ENCODE measurements at regions not wholly inside any gene's neighbourhood (a gene's known extent, or its start where the extent isn't known, plus 50 kb on each side); places are given as distances from the start of the nearest gene placed in this dataset.
"Not testable (repeated sequence)": the region's sequence is repeated elsewhere in the genome, so short reads cannot be mapped to it uniquely, and the experiment has no call there.

DNA sequence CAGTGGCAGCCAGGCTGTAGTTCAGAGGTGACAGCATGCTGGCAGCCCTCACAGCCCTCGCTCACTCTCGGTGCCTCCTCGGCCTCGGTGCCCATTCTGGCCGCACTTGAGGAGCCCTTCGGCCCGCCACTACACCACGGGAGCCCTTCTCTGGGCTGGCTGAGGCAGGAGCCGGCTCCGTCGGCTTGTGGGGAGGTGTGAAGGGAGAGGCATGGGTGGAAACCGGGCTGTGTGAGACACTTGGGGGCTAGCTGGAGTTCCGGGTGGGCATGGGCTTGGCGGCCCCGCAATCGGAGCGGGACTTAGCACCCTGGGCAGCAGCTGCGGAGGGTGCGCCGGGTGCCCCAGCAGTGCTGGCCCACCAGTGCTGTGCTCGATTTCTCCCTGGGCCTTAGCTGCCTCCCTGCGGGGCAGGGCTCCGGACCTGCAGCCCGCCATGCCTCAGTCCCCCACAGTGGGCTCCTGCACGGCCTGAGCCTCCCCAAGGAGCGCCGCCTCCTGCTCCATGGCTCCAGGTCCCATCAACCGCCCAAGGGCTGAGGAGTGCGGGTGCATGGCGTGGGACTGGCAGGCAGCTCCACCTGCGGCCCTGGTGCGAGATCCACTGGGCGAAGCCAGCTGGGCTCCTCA lies 396.8 kb downstream of the FAM72C start:
- H3K4me3 ChIP-seq = no peak overlapping the region
- H3K27me3 ChIP-seq (ENCODE audit: control insufficient read depth in 3 of 3, insufficient read depth in 3 of 3, low read length in 2 of 3) = no peaks in the 10 kb centered on the region
- no peak overlapping the region for H3K27ac ChIP-seq (ENCODE audit: low read depth in 1 of 2, low read length in 1 of 2)
- H3K36me3 ChIP-seq (ENCODE audit: control insufficient read depth in 4 of 4, insufficient read depth in 4 of 4, low read length in 4 of 4) = no peaks in the 10 kb centered on the region
- no peaks in the 10 kb centered on the region for H3K4me1 ChIP-seq (ENCODE audit: control insufficient read depth in 5 of 5, insufficient read depth in 5 of 5, low read length in 5 of 5)
- H3K9ac ChIP-seq (ENCODE audit: insufficient read depth in 1 of 2, low read length in 2 of 2) = no peak overlapping the region
- ATAC-seq (ENCODE audit: insufficient read depth, low FRiP score) (no peak), DNase-seq (no peak)
- TF ChIP-seq, protein P1, sequence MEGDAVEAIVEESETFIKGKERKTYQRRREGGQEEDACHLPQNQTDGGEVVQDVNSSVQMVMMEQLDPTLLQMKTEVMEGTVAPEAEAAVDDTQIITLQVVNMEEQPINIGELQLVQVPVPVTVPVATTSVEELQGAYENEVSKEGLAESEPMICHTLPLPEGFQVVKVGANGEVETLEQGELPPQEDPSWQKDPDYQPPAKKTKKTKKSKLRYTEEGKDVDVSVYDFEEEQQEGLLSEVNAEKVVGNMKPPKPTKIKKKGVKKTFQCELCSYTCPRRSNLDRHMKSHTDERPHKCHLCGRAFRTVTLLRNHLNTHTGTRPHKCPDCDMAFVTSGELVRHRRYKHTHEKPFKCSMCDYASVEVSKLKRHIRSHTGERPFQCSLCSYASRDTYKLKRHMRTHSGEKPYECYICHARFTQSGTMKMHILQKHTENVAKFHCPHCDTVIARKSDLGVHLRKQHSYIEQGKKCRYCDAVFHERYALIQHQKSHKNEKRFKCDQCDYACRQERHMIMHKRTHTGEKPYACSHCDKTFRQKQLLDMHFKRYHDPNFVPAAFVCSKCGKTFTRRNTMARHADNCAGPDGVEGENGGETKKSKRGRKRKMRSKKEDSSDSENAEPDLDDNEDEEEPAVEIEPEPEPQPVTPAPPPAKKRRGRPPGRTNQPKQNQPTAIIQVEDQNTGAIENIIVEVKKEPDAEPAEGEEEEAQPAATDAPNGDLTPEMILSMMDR (IDR thresholded peaks at IDR 0.05; ENCODE audit: control extremely low read depth, extremely low read depth) = no peak
- 90 to 93% methylated on average over 32 to 33 of the region's 33 CpGs for WGBS, 2 donors
- peaks cover 0 to 7% (median 3%) of the 10 kb centered on the region in 4 donors for H3K9me3 ChIP-seq (ENCODE audit: control insufficient read depth in 4 of 4, insufficient read depth in 3 of 4, low read length in 3 of 4)

DNA sequence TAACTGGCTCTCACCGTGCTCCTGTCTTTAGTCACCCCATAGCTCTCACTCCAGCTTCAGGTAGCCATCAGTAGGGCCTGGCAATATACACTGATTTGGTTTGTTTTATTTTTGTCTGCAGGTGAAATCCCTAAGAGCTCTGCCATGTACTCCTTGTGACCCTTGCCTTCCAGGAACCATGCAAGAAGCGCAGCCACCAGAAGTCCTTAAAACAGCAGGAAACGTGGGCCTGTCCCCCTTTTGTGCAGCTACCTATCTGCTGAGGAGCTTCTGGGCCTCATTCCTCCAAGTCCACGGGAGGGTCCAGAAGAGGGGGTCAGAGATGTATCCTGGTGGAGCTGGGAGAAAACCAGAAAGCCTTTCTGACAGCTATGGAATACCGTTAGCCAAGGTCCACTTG lies 399.1 kb downstream of the FAM72C start:
- DNase-seq; H3K4me3 ChIP-seq; H3K36me3 ChIP-seq (ENCODE audit: control insufficient read depth in 4 of 4, insufficient read depth in 4 of 4, low read length in 4 of 4); H3K4me1 ChIP-seq (ENCODE audit: control insufficient read depth in 5 of 5, insufficient read depth in 5 of 5, low read length in 5 of 5); H3K27me3 ChIP-seq (ENCODE audit: control insufficient read depth in 3 of 3, insufficient read depth in 3 of 3, low read length in 2 of 3); H3K27ac ChIP-seq (ENCODE audit: low read depth in 1 of 2, low read length in 1 of 2); H3K9ac ChIP-seq (ENCODE audit: insufficient read depth in 1 of 2, low read length in 2 of 2); ATAC-seq (ENCODE audit: insufficient read depth, low FRiP score): not testable (repeated sequence)
- peaks cover 0 to 12% (median 3%) of the 10 kb centered on the region in 4 donors for H3K9me3 ChIP-seq (ENCODE audit: control insufficient read depth in 4 of 4, insufficient read depth in 3 of 4, low read length in 3 of 4)
- 71 to 76% methylated on average over 5 of the region's 5 CpGs for WGBS, 2 donors

DNA sequence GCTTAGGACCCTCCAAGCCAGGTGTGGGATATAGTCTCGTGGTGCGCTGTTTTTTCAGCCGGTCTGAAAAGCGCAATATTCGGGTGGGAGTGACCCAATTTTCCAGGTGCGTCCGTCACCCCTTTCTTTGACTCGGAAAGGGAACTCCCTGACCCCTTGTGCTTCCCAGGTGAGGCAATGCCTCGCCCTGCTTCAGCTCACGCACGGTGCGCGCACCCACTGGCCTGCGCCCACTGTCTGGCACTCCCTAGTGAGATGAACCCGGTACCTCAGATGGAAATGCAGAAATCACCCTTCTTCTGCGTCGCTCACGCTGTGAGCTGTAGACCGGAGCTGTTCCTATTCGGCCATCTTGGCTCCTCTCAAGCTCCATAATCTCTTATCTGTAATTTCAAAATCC lies 408.0 kb downstream of the FAM72C start:
- 53 to 78% methylated on average over 12 to 20 of the region's 20 CpGs for WGBS, 2 donors
- not testable (repeated sequence) for ATAC-seq (ENCODE audit: insufficient read depth, low FRiP score); DNase-seq; H3K4me1 ChIP-seq (ENCODE audit: control insufficient read depth in 5 of 5, insufficient read depth in 5 of 5, low read length in 5 of 5); H3K9me3 ChIP-seq (ENCODE audit: control insufficient read depth in 4 of 4, insufficient read depth in 3 of 4, low read length in 3 of 4); H3K4me3 ChIP-seq; H3K9ac ChIP-seq (ENCODE audit: insufficient read depth in 1 of 2, low read length in 2 of 2); H3K36me3 ChIP-seq (ENCODE audit: control insufficient read depth in 4 of 4, insufficient read depth in 4 of 4, low read length in 4 of 4); H3K27me3 ChIP-seq (ENCODE audit: control insufficient read depth in 3 of 3, insufficient read depth in 3 of 3, low read length in 2 of 3); H3K27ac ChIP-seq (ENCODE audit: low read depth in 1 of 2, low read length in 1 of 2)

DNA sequence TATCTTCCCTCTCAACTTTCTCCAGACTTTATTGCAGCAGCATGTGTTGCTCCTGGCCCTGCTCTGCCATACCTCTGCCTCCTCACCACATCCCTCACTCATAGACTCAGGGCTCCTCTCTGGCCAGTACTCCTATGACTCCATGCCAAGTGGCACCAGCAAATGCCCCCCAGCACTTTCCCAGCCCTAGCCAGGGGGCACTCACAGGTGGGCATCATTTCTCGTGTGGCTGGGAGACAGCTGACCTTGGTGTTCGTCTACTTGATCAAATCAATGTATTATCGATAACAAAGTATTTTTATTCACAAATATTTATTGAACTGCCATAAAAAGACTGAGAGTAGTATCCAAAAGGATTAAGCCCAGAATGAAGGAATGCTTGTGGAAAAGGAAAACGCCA lies 418.2 kb downstream of the FAM72C start:
- TF ChIP-seq, protein P1 (IDR thresholded peaks at IDR 0.05; ENCODE audit: control extremely low read depth, extremely low read depth) = no peak
- 81% methylated on average over 4 of the region's 4 CpGs for WGBS, 2 donors
- no peak for ATAC-seq (ENCODE audit: insufficient read depth, low FRiP score)

DNA sequence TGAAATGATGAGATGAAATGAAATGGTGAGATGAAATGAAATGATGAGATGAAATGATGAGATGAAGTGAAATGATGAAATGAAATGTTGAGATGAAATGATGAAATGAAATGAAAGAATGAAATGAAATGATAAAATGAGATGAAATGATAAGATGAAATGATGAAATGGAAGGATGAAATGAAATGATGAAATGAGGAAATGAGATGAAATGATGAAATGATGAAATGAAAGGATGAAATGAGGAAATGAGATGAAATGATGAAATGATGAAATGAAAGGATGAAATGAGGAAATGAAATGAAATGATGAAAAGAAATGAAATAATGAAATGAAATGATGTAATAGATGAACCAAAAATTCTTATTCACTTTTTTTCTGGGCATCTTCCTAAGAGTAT lies 467.1 kb downstream of the FAM72C start:
- not testable (repeated sequence) for H3K9me3 ChIP-seq (ENCODE audit: control insufficient read depth in 4 of 4, insufficient read depth in 3 of 4, low read length in 3 of 4); H3K4me3 ChIP-seq; H3K27ac ChIP-seq (ENCODE audit: low read depth in 1 of 2, low read length in 1 of 2); DNase-seq; H3K27me3 ChIP-seq (ENCODE audit: control insufficient read depth in 3 of 3, insufficient read depth in 3 of 3, low read length in 2 of 3); H3K9ac ChIP-seq (ENCODE audit: insufficient read depth in 1 of 2, low read length in 2 of 2); H3K4me1 ChIP-seq (ENCODE audit: control insufficient read depth in 5 of 5, insufficient read depth in 5 of 5, low read length in 5 of 5); ATAC-seq (ENCODE audit: insufficient read depth, low FRiP score); H3K36me3 ChIP-seq (ENCODE audit: control insufficient read depth in 4 of 4, insufficient read depth in 4 of 4, low read length in 4 of 4)

More for the DNA sequence above, 418.2 kb downstream of the FAM72C start:
- no peak overlapping the region for H3K4me3 ChIP-seq
- no peak overlapping the region for H3K9ac ChIP-seq (ENCODE audit: insufficient read depth in 1 of 2, low read length in 2 of 2)
- H3K9me3 ChIP-seq (ENCODE audit: control insufficient read depth in 4 of 4, insufficient read depth in 3 of 4, low read length in 3 of 4) = peaks cover 0 to 3% (median under 1%) of the 10 kb centered on the region in 4 donors
- H3K4me1 ChIP-seq (ENCODE audit: control insufficient read depth in 5 of 5, insufficient read depth in 5 of 5, low read length in 5 of 5) = no peaks in the 10 kb centered on the region
- H3K27ac ChIP-seq (ENCODE audit: low read depth in 1 of 2, low read length in 1 of 2) = no peak overlapping the region
- no peaks in the 10 kb centered on the region for H3K36me3 ChIP-seq (ENCODE audit: control insufficient read depth in 4 of 4, insufficient read depth in 4 of 4, low read length in 4 of 4)
- DNase-seq = no peak
- H3K27me3 ChIP-seq (ENCODE audit: control insufficient read depth in 3 of 3, insufficient read depth in 3 of 3, low read length in 2 of 3) = no peaks in the 10 kb centered on the region

DNA sequence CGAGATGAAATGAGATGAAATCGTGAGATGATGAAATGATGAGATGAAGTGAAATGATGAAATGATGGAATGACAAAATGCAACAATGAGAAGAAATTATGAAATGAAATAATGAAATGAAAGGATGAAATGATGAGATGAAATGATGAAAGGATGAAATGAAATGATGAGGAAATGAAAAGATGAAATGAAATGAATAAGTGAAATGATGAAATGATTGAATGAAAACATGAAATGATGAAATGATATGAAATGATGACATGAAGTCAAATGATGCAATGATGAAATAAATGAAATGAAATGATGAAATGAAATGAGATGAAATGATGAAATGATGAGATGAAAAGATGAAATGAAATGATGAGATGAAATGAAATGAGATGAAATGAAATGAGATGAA lies 467.7 kb downstream of the FAM72C start:
- not testable (repeated sequence) for H3K27me3 ChIP-seq (ENCODE audit: control insufficient read depth in 3 of 3, insufficient read depth in 3 of 3, low read length in 2 of 3); H3K36me3 ChIP-seq (ENCODE audit: control insufficient read depth in 4 of 4, insufficient read depth in 4 of 4, low read length in 4 of 4); H3K4me1 ChIP-seq (ENCODE audit: control insufficient read depth in 5 of 5, insufficient read depth in 5 of 5, low read length in 5 of 5); H3K27ac ChIP-seq (ENCODE audit: low read depth in 1 of 2, low read length in 1 of 2); H3K9me3 ChIP-seq (ENCODE audit: control insufficient read depth in 4 of 4, insufficient read depth in 3 of 4, low read length in 3 of 4); H3K9ac ChIP-seq (ENCODE audit: insufficient read depth in 1 of 2, low read length in 2 of 2); H3K4me3 ChIP-seq; DNase-seq; ATAC-seq (ENCODE audit: insufficient read depth, low FRiP score)
- no CpG with 5 or more reads among the region's 2 CpGs for whole genome bisulfite sequencing, 2 donors

DNA sequence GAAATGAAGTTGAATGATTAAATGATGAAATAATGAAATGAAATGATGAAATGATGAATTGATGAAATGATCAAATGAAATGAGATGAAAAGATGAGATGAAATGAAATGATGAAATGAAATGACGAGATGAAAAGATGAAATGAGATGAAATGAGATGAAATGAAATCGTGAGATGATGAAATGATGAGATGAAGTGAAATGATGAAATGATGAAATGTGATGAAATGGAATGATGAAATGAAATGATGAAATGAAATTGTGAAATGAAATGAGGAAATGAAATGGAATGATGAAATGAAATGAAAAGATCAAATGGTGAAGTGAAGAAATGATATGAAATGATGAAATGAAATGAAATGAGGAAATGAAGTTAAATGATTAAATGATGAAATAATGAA lies 468.7 kb downstream of the FAM72C start:
- not testable (repeated sequence) for ATAC-seq (ENCODE audit: insufficient read depth, low FRiP score); H3K4me3 ChIP-seq; H3K36me3 ChIP-seq (ENCODE audit: control insufficient read depth in 4 of 4, insufficient read depth in 4 of 4, low read length in 4 of 4); H3K4me1 ChIP-seq (ENCODE audit: control insufficient read depth in 5 of 5, insufficient read depth in 5 of 5, low read length in 5 of 5); H3K9ac ChIP-seq (ENCODE audit: insufficient read depth in 1 of 2, low read length in 2 of 2); DNase-seq; H3K9me3 ChIP-seq (ENCODE audit: control insufficient read depth in 4 of 4, insufficient read depth in 3 of 4, low read length in 3 of 4); H3K27me3 ChIP-seq (ENCODE audit: control insufficient read depth in 3 of 3, insufficient read depth in 3 of 3, low read length in 2 of 3); H3K27ac ChIP-seq (ENCODE audit: low read depth in 1 of 2, low read length in 1 of 2)
- 45 to 52% methylated on average over 1 of the region's 2 CpGs for WGBS, 2 donors

Data from lung (tissue), 11 donors.